ENCODE measurements at regions not wholly inside any gene's neighbourhood (a gene's known extent, or its start where the extent isn't known, plus 50 kb on each side); places are given as distances from the start of the nearest gene placed in this dataset.

GRCh38 chr12:112680993-112681392, 110.6 kb upstream of the RPH3A start:
- WGBS, 2 donors: 83 to 89% methylated on average over 4 of the region's 4 CpGs
- H3K27me3 ChIP-seq: no peaks in the 10 kb centered on the region
- ATAC-seq (ENCODE audit: low FRiP score in 2 of 2): peak in 1 of 2 donors; percentile 30
- H3K9me3 ChIP-seq: no peaks in the 10 kb centered on the region
- H3K4me1 ChIP-seq: no peaks in the 10 kb centered on the region
- no peak for DNase-seq
- TF ChIP-seq CTCF (IDR thresholded peaks at IDR 0.05): no peak
- no peak for TF ChIP-seq POLR2A (IDR thresholded peaks at IDR 0.05)
- TF ChIP-seq POLR2AphosphoS5 (IDR thresholded peaks at IDR 0.05): no peak
- no peak for TF ChIP-seq EP300 (IDR thresholded peaks at IDR 0.05)
- no peak overlapping the region for H3K27ac ChIP-seq
- no peak overlapping the region for H3K4me3 ChIP-seq
- H3K36me3 ChIP-seq: no peaks in the 10 kb centered on the region

GRCh38 chr12:112682586-112682985, 109.0 kb upstream of the RPH3A start:
- Histone ChIP-seq H3K27me3 (no peaks in the 10 kb centered on the region), H3K9me3 (no peaks in the 10 kb centered on the region), H3K36me3 (no peaks in the 10 kb centered on the region), H3K27ac (no peak overlapping the region), H3K4me1 (no peaks in the 10 kb centered on the region), H3K4me3 (no peak overlapping the region)
- ATAC-seq (ENCODE audit: low FRiP score in 2 of 2): no peak
- no peak for DNase-seq
- TF ChIP-seq POLR2AphosphoS5 (IDR thresholded peaks at IDR 0.05): no peak
- TF ChIP-seq EP300 (IDR thresholded peaks at IDR 0.05): no peak
- TF ChIP-seq POLR2A (IDR thresholded peaks at IDR 0.05): no peak
- 46 to 59% methylated on average over 2 of the region's 2 CpGs for WGBS, 2 donors

GRCh38 chr12:112684742-112685141, 106.8 kb upstream of the RPH3A start:
- no peaks in the 10 kb centered on the region for H3K9me3 ChIP-seq
- DNase-seq (no peak), ATAC-seq (ENCODE audit: low FRiP score in 2 of 2) (no peak)
- H3K4me3 ChIP-seq: no peak overlapping the region
- no peak overlapping the region for H3K27ac ChIP-seq
- TF ChIP-seq EP300 (IDR thresholded peaks at IDR 0.05) (no peak), POLR2AphosphoS5 (IDR thresholded peaks at IDR 0.05) (no peak), POLR2A (IDR thresholded peaks at IDR 0.05) (no peak), CTCF (IDR thresholded peaks at IDR 0.05) (no peak)
- no peaks in the 10 kb centered on the region for H3K4me1 ChIP-seq
- WGBS, 2 donors: 73 to 77% methylated on average over 2 of the region's 2 CpGs
- H3K36me3 ChIP-seq: no peaks in the 10 kb centered on the region
- no peaks in the 10 kb centered on the region for H3K27me3 ChIP-seq

- H3K9me3 ChIP-seq: no peaks in the 10 kb centered on the region
- ATAC-seq (ENCODE audit: low FRiP score in 2 of 2): no peak
- no peaks in the 10 kb centered on the region for H3K4me1 ChIP-seq
- no peak overlapping the region for H3K4me3 ChIP-seq
- H3K27me3 ChIP-seq: no peaks in the 10 kb centered on the region
- TF ChIP-seq CTCF (IDR thresholded peaks at IDR 0.05) (no peak), EP300 (IDR thresholded peaks at IDR 0.05) (no peak), POLR2AphosphoS5 (IDR thresholded peaks at IDR 0.05) (no peak), POLR2A (IDR thresholded peaks at IDR 0.05) (no peak)
- DNase-seq: no peak
- no peak overlapping the region for H3K27ac ChIP-seq
- WGBS, 2 donors: 65% methylated on average over 2 of the region's 2 CpGs
- no peaks in the 10 kb centered on the region for H3K36me3 ChIP-seq
These were observed 106.2 kb upstream of the RPH3A start for GRCh38 chr12:112685321-112685720.

GRCh38 chr12:112686373-112686772, 105.2 kb upstream of the RPH3A start:
- no peak for ATAC-seq (ENCODE audit: low FRiP score in 2 of 2)
- TF ChIP-seq CTCF (IDR thresholded peaks at IDR 0.05): no peak
- TF ChIP-seq POLR2A (IDR thresholded peaks at IDR 0.05): no peak
- no peak for TF ChIP-seq EP300 (IDR thresholded peaks at IDR 0.05)
- TF ChIP-seq POLR2AphosphoS5 (IDR thresholded peaks at IDR 0.05): no peak
- H3K4me1 ChIP-seq: no peaks in the 10 kb centered on the region
- no peaks in the 10 kb centered on the region for H3K36me3 ChIP-seq
- H3K9me3 ChIP-seq: no peaks in the 10 kb centered on the region
- H3K27ac ChIP-seq: no peak overlapping the region
- whole genome bisulfite sequencing, 2 donors: 79 to 89% methylated on average over 2 of the region's 2 CpGs
- DNase-seq: no peak
- no peaks in the 10 kb centered on the region for H3K27me3 ChIP-seq
- H3K4me3 ChIP-seq: no peak overlapping the region

Measured in upper lobe of left lung (tissue), 6 donors.